ENCODE measurements at regions not wholly inside any gene's neighbourhood (a gene's known extent, or its start where the extent isn't known, plus 50 kb on each side); places are given as distances from the start of the nearest gene placed in this dataset.
A peak's percentile ranks its signal among the peaks of the same experiment; 100 is the strongest.

DNA sequence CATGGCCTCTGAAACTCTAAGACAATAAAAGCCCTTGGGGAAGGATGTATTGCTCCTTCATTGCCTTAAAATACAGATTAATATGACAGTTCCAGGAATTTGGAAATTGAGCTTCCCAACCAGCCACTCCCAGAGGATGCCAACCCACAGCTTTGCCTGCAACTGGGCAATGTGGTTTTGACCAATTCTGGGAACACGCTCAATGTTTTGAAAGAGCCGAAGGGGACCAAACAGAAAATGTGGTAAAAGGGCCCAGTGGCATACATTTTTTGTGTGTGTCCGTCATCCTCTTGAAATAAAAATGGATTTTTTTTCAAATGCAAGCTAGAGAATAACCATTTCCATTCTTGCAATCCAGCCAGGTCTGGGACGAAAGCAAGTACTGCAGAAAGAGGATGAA is 88.3 kb upstream of the PLEKHG7 start:
- DNase-seq (ENCODE audit: low read depth in 2 of 2) = no peak

DNA sequence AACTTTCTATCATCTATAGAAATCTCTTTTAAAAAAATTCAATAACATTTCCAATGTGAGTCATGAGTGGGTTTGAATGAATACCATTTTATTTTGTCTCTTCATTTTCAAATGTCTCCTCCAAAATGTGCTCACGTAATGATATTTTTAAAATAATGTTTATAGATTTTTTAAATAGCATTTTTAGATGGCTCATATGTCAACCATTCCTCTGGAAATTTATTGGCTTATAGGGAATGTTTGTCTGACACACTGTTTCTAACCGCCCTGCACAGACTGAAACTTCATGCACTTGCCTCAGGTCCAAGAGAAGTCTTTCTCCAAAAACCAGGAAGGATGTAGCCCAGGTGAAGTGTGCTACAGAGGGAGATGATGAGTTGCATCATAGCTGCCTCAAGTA is 88.8 kb upstream of the PLEKHG7 start:
- no peak for DNase-seq (ENCODE audit: low read depth in 2 of 2)

DNA sequence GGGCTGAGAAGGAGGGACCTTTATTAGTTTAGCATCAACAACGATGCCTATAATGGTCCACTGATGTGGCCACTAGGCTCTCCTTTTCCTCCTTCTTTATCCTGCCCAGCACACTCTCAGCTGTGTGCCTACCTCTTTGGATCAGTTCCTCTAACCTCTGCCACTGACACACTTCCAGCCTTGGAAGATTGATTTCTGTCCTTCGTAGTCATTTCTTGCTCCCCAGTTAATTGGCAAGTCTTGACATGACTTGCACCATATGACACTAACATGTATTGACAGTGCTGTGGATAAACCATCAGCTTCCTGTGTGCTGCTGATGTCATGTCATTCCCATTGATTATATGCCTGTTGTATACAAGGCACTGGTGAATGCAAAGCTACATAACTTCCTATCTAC is 90.2 kb upstream of the PLEKHG7 start:
- no peak for DNase-seq (ENCODE audit: low read depth in 2 of 2)

DNA sequence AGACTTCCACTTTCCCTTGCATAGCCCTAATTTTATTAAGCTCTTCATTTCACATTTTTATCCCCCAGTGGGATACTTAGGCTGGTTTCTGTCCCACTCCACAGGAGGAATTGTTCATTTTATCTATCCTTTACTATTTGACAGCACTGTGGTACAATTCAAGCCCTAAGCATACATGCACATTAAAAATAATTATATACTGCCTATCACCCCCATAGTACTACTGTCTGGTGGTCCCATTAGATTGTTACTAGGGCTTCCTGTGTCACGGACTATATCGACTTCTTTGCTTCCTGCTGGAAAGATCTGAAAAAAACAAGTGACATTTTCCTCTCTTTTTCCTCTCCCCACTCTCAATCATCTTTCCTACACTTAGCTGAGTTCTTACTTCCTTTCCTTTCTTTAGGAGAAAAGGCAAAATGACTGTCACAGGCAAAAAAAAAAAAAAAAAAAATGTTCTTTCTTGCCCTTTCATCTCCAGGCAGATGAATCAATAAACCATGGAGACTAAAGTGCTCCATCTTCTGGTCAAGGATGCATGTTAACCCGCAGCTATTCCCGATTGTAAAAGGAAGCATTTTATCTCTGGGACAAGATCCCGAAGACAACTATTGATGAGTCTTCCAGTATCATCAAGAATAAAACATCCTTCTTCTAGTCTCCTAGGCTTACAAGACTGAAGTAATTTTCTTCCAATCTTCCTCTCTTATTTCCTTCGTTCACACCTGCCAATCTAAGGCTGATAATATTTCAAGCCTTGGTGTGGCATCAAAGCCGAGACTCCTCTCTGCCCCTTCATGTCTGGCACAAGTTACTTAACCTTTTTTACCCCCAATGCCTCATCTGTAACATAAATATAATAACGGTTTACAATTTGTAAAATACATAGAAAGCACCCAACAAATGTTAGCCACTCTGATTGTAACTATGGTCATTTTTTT is 94.4 kb upstream of the PLEKHG7 start:
- no peak for DNase-seq (ENCODE audit: low read depth in 2 of 2)

DNA sequence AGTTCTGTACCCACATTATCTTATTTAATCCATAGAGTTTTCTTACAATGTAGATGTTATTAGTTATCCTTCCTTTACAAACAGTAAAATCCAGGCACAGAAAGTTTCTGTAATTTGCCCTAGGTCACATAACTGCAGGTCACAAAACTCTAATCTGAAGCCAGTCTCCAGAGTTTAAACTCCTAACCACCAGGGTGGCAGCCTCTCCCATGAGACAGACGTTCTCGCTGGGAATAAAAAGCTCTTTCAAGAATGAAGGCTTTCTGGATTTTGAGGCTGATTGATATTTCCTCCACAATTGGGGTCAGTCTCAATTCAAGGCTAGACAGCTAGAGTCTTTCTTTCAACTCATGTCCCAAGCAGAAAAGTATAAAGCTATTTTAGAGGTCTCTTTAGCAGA is 95.8 kb upstream of the PLEKHG7 start:
- no peak for DNase-seq (ENCODE audit: low read depth in 2 of 2)

DNA sequence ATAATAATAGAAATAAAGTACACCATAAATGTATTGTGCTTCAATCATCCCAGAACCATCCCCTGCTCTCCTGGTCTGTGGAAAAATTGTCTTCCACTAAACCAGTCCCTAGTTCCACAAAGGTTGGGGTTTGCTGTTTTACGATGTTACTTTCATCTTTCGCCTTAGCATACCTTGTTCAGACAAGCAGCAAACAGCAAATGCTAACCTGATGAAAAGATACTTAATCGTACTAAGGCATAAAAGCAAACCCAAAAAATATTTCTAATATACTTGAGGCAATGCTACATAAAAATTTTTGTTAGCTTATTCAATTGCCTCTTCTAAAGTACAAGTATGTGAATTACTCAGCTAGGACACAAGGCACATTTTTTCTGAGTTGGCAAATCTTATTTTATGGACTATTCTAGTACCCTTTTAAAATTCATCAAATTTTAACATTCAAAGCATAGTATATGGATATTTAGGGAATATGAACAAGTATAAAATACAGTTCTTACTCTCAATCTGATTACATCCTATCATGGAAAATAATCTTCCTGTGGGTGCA is 97.1 kb upstream of the PLEKHG7 start:
- no peak for DNase-seq (ENCODE audit: low read depth in 2 of 2)

DNA sequence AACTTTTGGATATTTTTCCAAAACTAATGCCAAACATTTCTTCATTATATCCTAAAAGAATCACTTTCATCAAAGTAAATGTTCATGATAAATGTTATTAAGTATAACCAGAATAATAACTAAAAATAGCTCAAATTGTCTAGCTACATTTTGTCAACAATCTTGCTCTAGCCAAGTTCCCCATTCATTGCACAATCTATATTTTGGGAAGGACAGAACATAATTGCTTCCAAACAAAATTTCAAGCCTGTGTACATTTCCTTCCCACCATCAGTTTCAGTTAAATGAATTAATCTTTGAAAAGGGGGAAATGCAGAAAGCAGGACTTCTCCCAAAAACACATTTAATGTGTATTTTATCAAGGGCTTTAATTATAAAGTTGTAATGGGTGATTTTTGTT is 98.0 kb upstream of the PLEKHG7 start:
- DNase-seq (ENCODE audit: low read depth in 2 of 2) = no peak

DNA sequence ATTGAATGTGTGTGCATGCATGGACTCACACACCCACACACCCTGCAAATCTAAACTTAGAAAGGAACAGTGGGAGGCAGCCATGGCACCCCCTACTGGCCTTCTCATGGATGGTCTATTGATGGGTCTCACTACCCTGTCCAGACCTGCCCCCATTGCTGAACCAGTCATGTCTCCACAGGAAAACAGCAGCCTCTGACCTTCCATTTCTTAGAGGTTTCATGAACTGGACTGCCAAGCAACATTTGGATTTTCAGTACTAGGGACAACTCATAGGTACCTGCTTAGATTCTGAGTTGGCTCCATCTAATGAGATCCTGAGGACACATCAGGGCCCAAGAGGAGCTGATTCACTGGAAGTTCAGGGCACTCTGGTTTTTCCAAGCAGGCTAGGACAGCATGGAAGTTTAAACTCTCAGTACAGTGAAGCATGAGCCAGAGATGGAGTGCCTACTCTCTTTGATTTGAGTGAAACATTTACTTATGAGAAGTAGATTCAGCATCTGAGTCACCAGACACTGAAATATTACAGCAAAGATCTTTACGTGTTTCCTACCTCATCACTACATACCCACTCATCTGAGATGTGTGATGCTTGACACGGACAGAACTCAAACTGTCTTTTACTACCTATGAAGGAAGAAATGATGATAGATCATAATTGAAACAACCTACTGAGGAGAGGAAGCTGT is 98.9 kb upstream of the PLEKHG7 start:
- no peak for DNase-seq (ENCODE audit: low read depth in 2 of 2)

DNA sequence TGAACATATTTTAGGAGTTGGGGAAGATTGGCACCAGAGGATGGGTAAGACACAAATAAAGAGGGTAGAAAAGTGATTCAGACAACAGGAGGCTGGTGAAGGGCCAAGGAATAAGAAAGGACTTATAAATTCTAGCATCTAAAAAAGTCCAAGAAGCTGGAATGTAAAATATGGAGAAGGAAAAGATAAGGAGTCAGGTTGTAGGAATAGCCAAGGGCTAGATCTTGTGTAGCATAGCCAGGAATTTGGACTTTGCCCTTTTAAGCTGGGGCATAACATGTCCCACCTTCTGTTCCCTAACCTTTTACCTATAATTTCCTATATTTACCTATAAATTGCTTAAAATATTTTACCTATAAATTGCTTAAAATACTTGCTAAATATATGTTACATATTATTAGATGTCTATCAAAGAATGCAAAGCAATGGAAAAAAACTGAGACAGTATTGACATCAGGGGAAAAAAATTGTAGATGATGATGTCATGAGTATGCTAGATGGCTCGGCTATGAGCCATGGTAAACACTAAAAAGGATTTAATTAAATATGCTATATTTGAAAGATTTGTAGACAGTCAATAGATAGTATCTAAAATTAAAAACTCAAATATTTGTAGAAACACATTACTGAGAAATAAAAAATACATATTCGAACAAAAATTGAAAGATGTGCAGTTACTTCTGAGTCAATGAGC is 99.7 kb upstream of the PLEKHG7 start:
- no peak for DNase-seq (ENCODE audit: low read depth in 2 of 2)

DNA sequence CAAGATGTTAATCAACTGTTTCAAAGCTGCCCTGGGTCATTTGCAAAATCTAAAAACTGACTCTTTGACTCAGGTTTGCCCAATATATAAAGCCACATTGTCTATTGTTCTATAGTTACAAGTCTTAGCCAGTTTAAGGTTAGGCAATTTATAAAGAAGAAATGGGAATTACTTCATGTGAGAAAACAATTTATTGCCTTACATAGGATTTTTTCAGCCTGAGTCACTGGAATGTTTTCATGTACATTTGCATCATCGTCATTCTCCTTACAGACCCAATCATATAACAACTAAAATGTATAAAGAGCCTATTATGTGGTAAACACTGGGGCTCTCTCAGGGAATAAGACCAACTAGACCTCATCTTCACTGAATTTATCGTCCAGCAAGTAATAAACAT is 100.3 kb upstream of the PLEKHG7 start:
- no peak for DNase-seq (ENCODE audit: low read depth in 2 of 2)

DNA sequence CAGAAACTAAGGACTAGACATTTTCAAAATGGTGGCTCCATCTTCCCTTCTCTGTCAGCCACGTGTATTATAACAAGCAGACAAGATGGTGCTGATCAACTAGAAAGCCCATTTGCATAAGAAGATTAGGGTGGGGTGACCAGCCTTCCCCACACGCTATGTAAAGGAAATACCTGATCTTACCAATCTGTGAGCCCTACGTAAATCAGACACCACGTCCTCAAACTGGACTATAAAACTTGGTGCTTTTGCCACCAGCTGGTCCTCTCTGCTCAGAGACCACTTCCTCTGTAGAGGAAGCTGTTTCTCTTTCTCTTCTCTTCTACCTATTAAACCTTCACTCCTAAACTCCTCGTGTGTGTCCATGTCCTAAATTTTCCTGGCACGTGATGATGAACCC is 101.1 kb upstream of the PLEKHG7 start:
- DNase-seq (ENCODE audit: low read depth in 2 of 2) = no peak

DNA sequence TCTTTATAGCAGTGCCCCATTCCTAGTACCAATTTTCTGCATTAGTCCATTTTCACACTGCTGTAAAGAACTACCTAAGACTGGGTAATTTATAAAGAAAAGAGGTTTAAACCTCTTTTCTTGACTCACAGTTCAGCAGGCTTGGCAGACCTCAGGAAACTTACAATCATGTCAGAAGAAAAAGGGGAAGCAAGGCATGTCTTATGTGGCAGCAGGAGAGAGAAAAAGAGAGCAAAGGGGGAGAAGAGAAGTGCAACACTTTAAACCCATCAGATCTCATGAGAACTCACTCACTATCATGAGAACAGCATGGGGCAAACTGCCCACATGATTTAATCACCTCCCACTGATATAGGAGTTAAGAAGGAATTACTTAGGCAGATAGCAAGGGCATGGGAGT is 101.6 kb upstream of the PLEKHG7 start:
- DNase-seq (ENCODE audit: low read depth in 2 of 2) = no peak

DNA sequence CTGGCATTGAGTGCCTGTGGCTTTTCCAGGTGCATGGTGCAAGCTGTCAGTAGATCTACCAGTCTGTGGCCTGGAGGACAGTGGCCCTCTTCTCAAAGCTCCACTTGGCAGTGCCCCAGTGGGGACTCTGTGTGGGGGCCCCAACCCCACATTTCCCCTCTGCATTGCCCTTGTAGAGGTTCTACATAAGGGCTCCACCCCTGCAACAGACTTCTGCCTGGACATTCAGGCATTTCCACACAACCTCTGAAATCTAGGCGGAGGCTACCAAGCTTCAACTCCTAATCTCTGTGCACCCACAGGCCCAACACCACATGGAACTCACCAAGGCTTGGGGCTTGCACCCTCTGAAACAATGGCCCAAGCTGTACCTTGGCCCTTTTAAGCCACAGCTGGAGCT is 102.7 kb upstream of the PLEKHG7 start:
- no peak for DNase-seq (ENCODE audit: low read depth in 2 of 2)

DNA sequence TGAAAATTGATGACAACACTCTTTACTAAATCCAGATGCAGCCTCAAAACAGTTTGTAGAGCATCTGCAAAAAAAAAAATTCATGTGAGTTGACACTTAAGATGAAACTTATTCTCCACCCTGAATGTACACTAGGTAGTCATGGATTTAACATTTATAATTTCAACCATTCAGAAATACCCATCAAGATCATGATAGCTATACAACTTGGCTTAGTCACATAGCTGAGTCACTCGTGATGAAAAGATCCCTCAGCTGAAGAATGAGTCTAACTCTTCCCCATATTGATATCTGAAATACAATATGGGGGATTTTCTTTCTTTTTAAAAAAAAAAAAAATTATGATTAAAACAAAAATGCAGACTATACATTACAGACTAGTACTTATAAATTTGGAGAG is 104.8 kb upstream of the PLEKHG7 start:
- no peak for DNase-seq (ENCODE audit: low read depth in 2 of 2)

DNA sequence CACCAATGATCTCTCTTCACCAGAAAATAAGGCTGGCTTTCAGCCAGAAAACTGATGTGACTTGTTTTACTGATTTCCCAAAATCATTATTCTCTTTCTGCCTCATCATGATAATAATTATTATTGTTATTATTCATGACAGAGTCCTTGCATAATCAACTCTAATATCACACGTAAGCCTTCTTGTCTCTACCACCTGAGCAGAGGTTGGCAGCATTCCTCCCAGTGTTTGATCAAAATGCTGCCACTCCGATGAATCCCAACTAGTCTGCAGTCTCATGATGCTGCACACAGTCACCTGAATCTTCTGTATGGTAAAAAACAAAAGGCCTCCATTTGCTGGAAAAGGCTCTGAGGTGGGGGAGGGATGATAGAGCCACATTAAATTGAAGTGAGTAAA is 105.7 kb upstream of the PLEKHG7 start:
- DNase-seq (ENCODE audit: low read depth in 2 of 2) = no peak

DNA sequence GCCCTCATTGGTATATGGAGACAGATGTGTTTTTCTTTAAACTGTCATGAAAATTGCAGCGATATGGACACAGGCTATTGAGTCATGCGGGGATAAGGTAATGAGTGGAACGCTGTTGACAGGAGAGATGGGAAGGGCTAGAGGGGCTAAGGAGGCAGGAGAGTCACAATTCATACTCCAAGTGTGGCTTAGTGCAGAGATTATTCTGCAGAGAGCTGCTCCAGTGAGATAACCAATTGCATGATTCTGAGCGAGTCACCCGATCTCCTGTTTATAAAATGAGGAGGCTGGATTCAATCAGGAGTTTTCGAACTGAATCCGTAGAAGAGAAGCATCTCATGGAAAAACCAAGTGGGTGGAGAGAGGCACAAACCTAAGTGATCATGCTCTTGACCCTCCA is 106.4 kb upstream of the PLEKHG7 start:
- no peak for DNase-seq (ENCODE audit: low read depth in 2 of 2)

DNA sequence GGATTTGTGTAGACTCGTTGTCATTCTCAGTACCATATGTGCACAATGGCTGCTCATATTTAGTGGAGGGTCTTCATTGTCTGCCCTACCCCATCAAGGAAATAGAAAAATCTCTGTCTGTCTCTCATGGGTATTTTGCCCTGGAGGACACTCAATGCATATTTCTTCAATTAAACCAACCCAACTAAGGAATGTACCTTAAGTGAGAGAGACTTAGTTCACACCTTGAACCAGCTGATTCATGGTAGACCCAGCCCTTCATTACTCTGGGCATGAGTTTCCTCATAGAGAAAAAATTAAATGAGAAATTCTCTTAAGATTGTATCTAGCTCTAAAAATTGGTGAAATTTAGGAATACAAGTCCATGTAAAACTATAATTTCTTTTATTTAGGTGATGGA is 107.1 kb upstream of the PLEKHG7 start:
- DNase-seq (ENCODE audit: low read depth in 2 of 2) = no peak

DNA sequence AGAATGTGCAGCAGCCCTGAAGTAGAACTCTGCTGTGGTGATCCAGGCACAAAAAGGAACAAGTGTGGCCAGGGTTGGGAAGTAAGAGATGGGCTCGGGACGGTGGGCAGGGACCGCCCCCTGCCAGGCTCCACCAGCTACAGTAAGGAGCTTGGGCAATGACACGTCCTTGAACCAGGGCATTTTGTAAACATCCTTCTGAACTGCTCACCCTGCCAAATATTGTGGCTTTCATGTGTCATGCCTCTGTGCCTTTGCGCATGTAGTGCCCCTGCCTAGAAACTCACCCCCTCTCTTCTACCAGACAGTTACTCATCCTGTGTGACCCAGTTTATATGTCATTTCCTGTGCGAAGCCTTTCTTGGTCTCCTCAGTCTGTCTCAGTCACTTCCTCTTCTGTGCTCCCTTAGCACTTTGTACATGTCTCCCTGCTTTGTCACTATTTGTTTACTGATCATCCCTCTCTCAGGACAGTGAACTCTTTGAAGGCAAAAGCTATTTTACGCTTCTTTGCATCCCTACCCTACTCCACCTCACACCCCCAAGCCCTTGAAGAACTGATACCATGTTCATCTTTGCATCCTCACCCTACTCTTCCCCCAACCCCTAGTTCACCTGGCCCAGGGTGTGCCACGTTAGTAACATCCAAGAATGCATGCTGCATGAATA is 108.9 kb upstream of the PLEKHG7 start:
- DNase-seq (ENCODE audit: low read depth in 2 of 2) = peak; percentile 36 to 74

DNA sequence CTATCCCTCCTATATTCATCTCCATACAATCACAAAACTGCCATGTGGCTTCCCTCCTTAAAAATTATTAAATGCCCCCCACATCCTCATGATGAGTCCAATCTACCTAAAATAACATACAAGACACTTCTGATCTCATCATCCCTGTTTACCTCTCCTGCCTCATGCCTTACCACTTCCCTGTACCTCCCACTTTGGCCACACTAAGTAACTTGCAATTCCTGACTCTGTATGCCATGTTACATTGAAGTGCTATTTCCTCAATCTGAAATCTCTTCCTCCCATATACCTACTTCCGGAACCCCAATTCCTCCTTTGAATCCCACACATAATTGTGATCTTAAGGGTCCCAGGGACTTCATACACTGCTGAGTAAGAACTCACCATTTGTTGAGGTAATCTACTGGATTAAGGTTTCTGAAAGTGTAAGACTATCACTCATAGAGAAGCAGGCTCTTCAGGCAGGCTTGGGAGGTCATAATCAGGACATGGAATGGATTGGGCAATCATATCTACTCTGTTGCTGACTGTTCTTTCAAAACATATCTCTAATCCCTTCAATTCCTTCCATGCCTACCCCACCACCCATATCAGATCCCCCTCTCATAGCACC is 117.6 kb upstream of the PLEKHG7 start:
- DNase-seq (ENCODE audit: low read depth in 2 of 2) = no peak

DNA sequence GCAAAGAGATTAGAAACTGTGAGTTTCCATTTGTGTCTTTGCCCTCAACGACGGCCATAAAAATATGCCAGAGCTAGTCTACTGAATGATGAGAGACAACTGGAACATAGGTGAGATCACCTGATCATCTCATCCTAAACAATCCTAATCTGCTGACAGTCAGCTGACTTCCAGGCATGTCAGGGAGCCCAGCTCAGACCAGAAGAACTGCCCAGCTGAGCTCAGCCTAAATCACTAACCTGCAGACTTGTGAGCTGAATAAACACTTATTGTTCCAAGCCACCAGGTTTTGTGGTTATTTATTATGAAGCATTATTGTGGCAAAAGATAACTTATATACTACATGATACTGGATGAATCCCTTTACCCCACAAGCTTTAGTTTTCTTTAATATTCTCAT is 118.9 kb upstream of the PLEKHG7 start:
- no peak for DNase-seq (ENCODE audit: low read depth in 2 of 2)

DNA sequence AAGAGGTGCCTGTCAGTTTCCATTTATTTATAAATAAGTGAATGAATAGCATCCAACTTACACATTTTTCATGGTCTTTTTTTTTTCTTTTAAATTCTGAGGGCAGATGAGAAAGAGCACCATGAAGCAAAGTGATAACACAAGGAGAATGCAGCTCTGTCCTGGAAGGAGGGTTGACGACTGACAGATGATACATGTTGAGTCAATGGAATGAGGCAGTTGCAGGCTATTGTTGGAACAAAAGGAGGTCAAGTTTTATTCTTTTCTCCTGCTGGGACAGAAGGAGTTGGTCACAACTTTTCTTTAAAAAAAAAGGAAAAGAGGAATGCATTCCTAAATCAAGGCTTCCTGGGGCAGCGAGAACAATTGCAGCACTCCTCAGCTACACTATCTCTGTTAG is 119.9 kb upstream of the PLEKHG7 start:
- DNase-seq (ENCODE audit: low read depth in 2 of 2) = no peak

Data from stimulated activated CD4-positive, alpha-beta T cell treated with anti-CD3 and anti-CD28 coated beads, Interleukin-1b, Interleukin-23, amount 100 ng/mL, for 1 hour (primary cell).